OCI-LY1 (cell line): ENCODE measurements at regions not wholly inside any gene's neighbourhood (a gene's known extent, or its start where the extent isn't known, plus 50 kb on each side); places are given as distances from the start of the nearest gene placed in this dataset.

Source experiments
- H2AFZ ChIP-seq: fragments of 200-600 bp; sonication (generic), shearing (Covaris generic); 2 replicates; pipeline ENCODE4 v1.6.0; 2014; ENCODE audit warnings: antibody characterized with exemption, mild to moderate bottlenecking, low read length
- H3F3A ChIP-seq: fragments of 200-600 bp; sonication (generic), shearing (Covaris generic); 2 replicates; pipeline ENCODE4 v1.6.0; 2014; ENCODE audit warnings: mild to moderate bottlenecking, antibody characterized with exemption, low read length, moderate library complexity; ENCODE audit not compliant: insufficient read depth
- H3K27ac ChIP-seq: fragments of 200-600 bp; sonication (generic); 2 replicates; pipeline ENCODE4 v1.5.1; 2014; ENCODE audit warnings: low read length, mixed run types, mild to moderate bottlenecking, low read depth; ENCODE audit not compliant: poor library complexity, severe bottlenecking
- H3K27me3 ChIP-seq: fragments of 200-600 bp; sonication (generic); 2 replicates; pipeline ENCODE4 v1.6.0; 2014; ENCODE audit warnings: antibody characterized with exemption, mild to moderate bottlenecking, low read length, moderate library complexity; ENCODE audit not compliant: insufficient read depth
- H3K36me3 ChIP-seq: fragments of 200-600 bp; sonication (generic); 2 replicates; pipeline ENCODE4 v1.6.1; 2014; ENCODE audit warnings: mild to moderate bottlenecking, antibody characterized with exemption, low read length, moderate library complexity, mixed read lengths; ENCODE audit not compliant: insufficient read depth
- H3K4me1 ChIP-seq: fragments of 200-600 bp; sonication (generic); 2 replicates; pipeline ENCODE4 v1.5.1; 2014; ENCODE audit warnings: mild to moderate bottlenecking, low read length, moderate library complexity; ENCODE audit not compliant: insufficient read depth, severe bottlenecking
- H3K4me2 ChIP-seq: fragments of 200-600 bp; sonication (generic), shearing (Covaris generic); 2 replicates; pipeline ENCODE4 v1.6.1; 2014; ENCODE audit warnings: low read length
- H3K4me3 ChIP-seq: fragments of 200-600 bp; sonication (generic); 2 replicates; pipeline ENCODE4 v1.5.1; 2014; ENCODE audit warnings: low read length, low read depth, mild to moderate bottlenecking, mixed read lengths; ENCODE audit not compliant: poor library complexity, severe bottlenecking
- H3K79me2 ChIP-seq: fragments of 200-600 bp; shearing (Covaris generic); 2 replicates; pipeline ENCODE4 v1.6.1; 2016; ENCODE audit warnings: mixed run types, low read length, mixed read lengths; ENCODE audit not compliant: insufficient read depth
- H3K9ac ChIP-seq: fragments of 200-600 bp; sonication (generic), shearing (Covaris generic); 2 replicates; pipeline ENCODE4 v1.6.1; 2014; ENCODE audit warnings: mild to moderate bottlenecking, low read length, mixed read lengths
- H3K9me2 ChIP-seq: fragments of 200-600 bp; sonication (generic), shearing (Covaris generic); 2 replicates; pipeline ENCODE4 v1.6.1; 2014; ENCODE audit warnings: low read depth, mild to moderate bottlenecking, low read length, mixed read lengths
- H3K9me3 ChIP-seq: fragments of 200-600 bp; shearing (Covaris generic); 2 replicates; pipeline ENCODE4 v1.6.1; 2014; ENCODE audit warnings: low read length, mixed read lengths
- H4K20me1 ChIP-seq: fragments of 200-600 bp; sonication (generic), shearing (Covaris generic); 2 replicates; pipeline ENCODE4 v1.6.0; 2016; ENCODE audit warnings: mild to moderate bottlenecking, low read length; ENCODE audit not compliant: insufficient read depth
- EZH2 ChIP-seq: fragments of 200-600 bp; sonication (generic), shearing (Covaris generic); IDR thresholded peaks from 2 replicates; pipeline ENCODE4 v1.8.0; 2017; ENCODE audit warnings: borderline replicate concordance, mixed run types, mild to moderate bottlenecking, antibody characterized with exemption, low read length, moderate library complexity, mixed read lengths
- TF ChIP-seq, protein P1 (sequence below): fragments of 200-600 bp; sonication (generic), shearing (Covaris generic); IDR thresholded peaks from 2 replicates; pipeline ENCODE4 v1.5.1; 2017; ENCODE audit warnings: mild to moderate bottlenecking, antibody characterized with exemption, low read length, moderate library complexity, mixed read lengths

DNA sequence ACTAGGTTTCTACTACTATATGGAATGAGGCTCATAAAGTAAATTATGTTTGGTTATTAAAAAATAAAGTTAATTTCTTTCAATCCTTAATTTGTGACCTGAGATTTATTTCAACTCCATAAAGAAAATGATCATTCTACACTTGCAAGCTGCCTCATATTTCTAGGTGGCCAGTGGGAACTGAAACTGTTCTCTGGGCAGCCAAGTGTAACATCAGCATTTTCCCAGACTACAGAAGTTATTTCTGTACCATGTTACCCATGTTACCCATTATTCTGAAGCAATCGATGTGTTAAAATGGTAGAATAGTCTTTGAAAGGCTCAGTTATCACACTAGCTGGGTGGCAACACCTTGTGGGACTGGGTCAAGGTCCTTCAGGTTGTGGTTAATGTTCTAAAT lies 139.3 kb upstream of the FBXO11 start:
- Histone ChIP-seq H3K4me2 (no peak overlapping the region), H3K9ac (no peak overlapping the region), H3K9me2 (no peaks in the 10 kb centered on the region), H3F3A (no peaks in the 10 kb centered on the region), H3K79me2 (no peaks in the 10 kb centered on the region), H3K27me3 (no peaks in the 10 kb centered on the region), H4K20me1 (no peaks in the 10 kb centered on the region), H2AFZ (no peak overlapping the region), H3K4me1 (no peaks in the 10 kb centered on the region), H3K4me3 (no peak overlapping the region), H3K36me3 (no peaks in the 10 kb centered on the region), H3K9me3 (no peaks in the 10 kb centered on the region), H3K27ac (no peak overlapping the region)
- TF ChIP-seq, protein P1, sequence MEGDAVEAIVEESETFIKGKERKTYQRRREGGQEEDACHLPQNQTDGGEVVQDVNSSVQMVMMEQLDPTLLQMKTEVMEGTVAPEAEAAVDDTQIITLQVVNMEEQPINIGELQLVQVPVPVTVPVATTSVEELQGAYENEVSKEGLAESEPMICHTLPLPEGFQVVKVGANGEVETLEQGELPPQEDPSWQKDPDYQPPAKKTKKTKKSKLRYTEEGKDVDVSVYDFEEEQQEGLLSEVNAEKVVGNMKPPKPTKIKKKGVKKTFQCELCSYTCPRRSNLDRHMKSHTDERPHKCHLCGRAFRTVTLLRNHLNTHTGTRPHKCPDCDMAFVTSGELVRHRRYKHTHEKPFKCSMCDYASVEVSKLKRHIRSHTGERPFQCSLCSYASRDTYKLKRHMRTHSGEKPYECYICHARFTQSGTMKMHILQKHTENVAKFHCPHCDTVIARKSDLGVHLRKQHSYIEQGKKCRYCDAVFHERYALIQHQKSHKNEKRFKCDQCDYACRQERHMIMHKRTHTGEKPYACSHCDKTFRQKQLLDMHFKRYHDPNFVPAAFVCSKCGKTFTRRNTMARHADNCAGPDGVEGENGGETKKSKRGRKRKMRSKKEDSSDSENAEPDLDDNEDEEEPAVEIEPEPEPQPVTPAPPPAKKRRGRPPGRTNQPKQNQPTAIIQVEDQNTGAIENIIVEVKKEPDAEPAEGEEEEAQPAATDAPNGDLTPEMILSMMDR: no peak
- TF ChIP-seq EZH2: no peak

DNA sequence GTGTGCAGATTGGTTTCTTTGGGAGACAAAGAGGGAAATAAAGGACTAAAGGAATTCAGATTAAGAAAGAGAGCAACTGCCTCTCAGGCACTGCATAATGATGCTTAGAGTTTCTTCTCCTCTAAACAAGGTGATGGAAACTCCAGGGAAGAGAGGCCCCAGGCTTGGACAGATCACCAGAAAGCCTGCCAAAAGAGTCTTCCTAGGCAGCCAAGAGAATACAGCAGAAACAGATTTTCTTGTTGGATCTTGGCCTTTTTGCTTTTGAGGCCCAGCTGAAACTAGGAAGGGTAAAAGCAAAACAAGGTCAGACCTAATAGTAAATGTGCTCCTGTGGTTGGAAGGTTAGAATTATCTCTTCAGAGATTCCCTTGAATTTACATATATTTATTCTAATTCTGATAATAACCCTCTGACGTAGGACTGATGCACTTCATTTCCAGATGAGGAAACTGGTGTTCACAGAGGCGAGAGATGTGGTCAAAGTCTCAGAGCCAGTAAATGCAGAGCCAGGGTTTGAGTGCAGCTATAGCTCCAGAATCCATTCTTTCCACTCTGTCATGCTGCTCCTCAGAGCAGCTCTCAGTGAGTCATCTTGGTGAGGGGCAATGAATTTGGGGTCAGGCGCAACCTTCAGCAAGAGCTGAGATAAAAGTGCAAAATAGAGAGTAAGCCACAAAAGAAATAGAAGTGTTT lies 142.3 kb upstream of the FBXO11 start:
- no peak overlapping the region for H2AFZ ChIP-seq
- H3K27ac ChIP-seq: no peak overlapping the region
- H4K20me1 ChIP-seq: no peaks in the 10 kb centered on the region
- H3K9ac ChIP-seq: no peak overlapping the region
- no peak overlapping the region for H3K4me3 ChIP-seq
- no peaks in the 10 kb centered on the region for H3K4me1 ChIP-seq
- H3F3A ChIP-seq: no peaks in the 10 kb centered on the region
- H3K27me3 ChIP-seq: no peaks in the 10 kb centered on the region
- TF ChIP-seq, protein P1: no peak
- no peak for TF ChIP-seq EZH2
- no peaks in the 10 kb centered on the region for H3K79me2 ChIP-seq
- no peaks in the 10 kb centered on the region for H3K9me3 ChIP-seq
- H3K36me3 ChIP-seq: no peaks in the 10 kb centered on the region
- no peaks in the 10 kb centered on the region for H3K9me2 ChIP-seq
- H3K4me2 ChIP-seq: no peak overlapping the region

DNA sequence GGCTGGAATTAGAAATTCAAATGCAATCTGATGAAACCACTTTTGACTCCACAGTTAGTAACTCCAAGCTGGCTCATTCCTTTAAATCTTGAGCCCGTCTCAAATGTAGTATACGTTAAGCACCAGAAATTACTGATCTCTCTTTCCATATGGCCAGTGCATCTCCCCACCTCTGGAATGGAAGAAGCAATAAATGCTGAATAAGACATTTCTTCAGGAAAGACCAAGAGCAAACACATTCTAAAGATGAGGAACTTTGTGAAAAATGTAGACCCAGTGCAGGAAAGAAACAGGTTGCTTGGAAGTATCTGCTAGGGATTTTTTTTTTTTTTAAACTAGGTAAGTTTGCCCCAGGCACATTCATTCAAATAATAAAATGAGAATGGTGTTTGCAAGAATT lies 143.1 kb upstream of the FBXO11 start:
- H3K27ac ChIP-seq: no peak overlapping the region
- H3F3A ChIP-seq: no peaks in the 10 kb centered on the region
- no peaks in the 10 kb centered on the region for H3K79me2 ChIP-seq
- no peaks in the 10 kb centered on the region for H3K27me3 ChIP-seq
- H3K9ac ChIP-seq: no peak overlapping the region
- H3K4me3 ChIP-seq: no peak overlapping the region
- no peak for TF ChIP-seq EZH2
- TF ChIP-seq, protein P1: no peak
- H3K4me1 ChIP-seq: no peaks in the 10 kb centered on the region
- no peaks in the 10 kb centered on the region for H4K20me1 ChIP-seq
- H3K9me3 ChIP-seq: no peaks in the 10 kb centered on the region
- H3K9me2 ChIP-seq: no peaks in the 10 kb centered on the region
- no peak overlapping the region for H3K4me2 ChIP-seq
- H2AFZ ChIP-seq: no peak overlapping the region
- H3K36me3 ChIP-seq: no peaks in the 10 kb centered on the region
